Endothelial cell of umbilical vein (primary cell): ENCODE measurements at regions not wholly inside any gene's neighbourhood (a gene's known extent, or its start where the extent isn't known, plus 50 kb on each side); places are given as distances from the start of the nearest gene placed in this dataset.

Experiments used
- CTCF ChIP-seq, 2 donors: IDR thresholded peaks; 1 replicate in 1 of 2; 2 replicates in 1 of 2; pipeline ENCODE4 v1.5.1; 2011; ENCODE audit warnings: low read length in 2 of 2, mild to moderate bottlenecking in 2 of 2, moderate library complexity in 2 of 2, control low read depth in 1 of 2, inconsistent platforms in 1 of 2, low read depth in 1 of 2; ENCODE audit not compliant: insufficient read depth in 1 of 2; ENCODE audit errors: extremely low read depth in 1 of 2
- EZH2 ChIP-seq: IDR thresholded peaks from 2 replicates; pipeline ENCODE4 v1.6.1; 2012; ENCODE audit warnings: borderline replicate concordance, low read depth, mild to moderate bottlenecking, moderate library complexity, low read length, inconsistent platforms; ENCODE audit not compliant: severe bottlenecking
- MAX ChIP-seq: IDR thresholded peaks from 2 replicates; pipeline ENCODE4 v1.6.1; 2011; ENCODE audit not compliant: insufficient read depth, insufficient read length
- POLR2A ChIP-seq: IDR thresholded peaks from 2 replicates; pipeline ENCODE4 v1.6.1; 2012; ENCODE audit warnings: low read depth, mild to moderate bottlenecking, control low read depth, low read length
- POLR2AphosphoS5 ChIP-seq: IDR thresholded peaks from 2 replicates; pipeline ENCODE4 v1.6.1; 2012; ENCODE audit warnings: low read depth, mild to moderate bottlenecking, control low read depth, low read length, moderate library complexity; ENCODE audit not compliant: insufficient read depth

- TF ChIP-seq CTCF (IDR thresholded peaks at IDR 0.05; ENCODE audit: extremely low read depth in 1 of 2, insufficient read depth in 1 of 2, low read depth in 1 of 2, low read length in 2 of 2) (no peak), EZH2 (no peak), POLR2AphosphoS5 (no peak), POLR2A (no peak), MAX (no peak)
Observed at GRCh38 chr1:114323959-114324661, 170.4 kb upstream of the SYT6 start.
